ENCODE measurements at regions not wholly inside any gene's neighbourhood (a gene's known extent, or its start where the extent isn't known, plus 50 kb on each side); places are given as distances from the start of the nearest gene placed in this dataset.

- Histone ChIP-seq H3K4me1 (no peaks in the 10 kb centered on the region), H3K9me3 (peaks cover 3 to 38% of the 10 kb centered on the region in 2 donors), H3K27me3 (no peaks in the 10 kb centered on the region), H3K36me3 (no peaks in the 10 kb centered on the region), H3K27ac (no peak overlapping the region), H3K4me3 (no peak overlapping the region)
- TF ChIP-seq POLR2AphosphoS5 (IDR thresholded peaks at IDR 0.05) (no peak), POLR2A (IDR thresholded peaks at IDR 0.05) (no peak)
- TF ChIP-seq, protein P1, sequence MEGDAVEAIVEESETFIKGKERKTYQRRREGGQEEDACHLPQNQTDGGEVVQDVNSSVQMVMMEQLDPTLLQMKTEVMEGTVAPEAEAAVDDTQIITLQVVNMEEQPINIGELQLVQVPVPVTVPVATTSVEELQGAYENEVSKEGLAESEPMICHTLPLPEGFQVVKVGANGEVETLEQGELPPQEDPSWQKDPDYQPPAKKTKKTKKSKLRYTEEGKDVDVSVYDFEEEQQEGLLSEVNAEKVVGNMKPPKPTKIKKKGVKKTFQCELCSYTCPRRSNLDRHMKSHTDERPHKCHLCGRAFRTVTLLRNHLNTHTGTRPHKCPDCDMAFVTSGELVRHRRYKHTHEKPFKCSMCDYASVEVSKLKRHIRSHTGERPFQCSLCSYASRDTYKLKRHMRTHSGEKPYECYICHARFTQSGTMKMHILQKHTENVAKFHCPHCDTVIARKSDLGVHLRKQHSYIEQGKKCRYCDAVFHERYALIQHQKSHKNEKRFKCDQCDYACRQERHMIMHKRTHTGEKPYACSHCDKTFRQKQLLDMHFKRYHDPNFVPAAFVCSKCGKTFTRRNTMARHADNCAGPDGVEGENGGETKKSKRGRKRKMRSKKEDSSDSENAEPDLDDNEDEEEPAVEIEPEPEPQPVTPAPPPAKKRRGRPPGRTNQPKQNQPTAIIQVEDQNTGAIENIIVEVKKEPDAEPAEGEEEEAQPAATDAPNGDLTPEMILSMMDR (IDR thresholded peaks at IDR 0.05): no peak
- no peak for DNase-seq (ENCODE audit: low spot score in 2 of 2)
- intact Hi-C loops (cut with DNase I; ENCODE audit: low total_unique reads): no loop called here
These were observed 95.8 kb upstream of the ZNF716 start for GRCh38 chr7:57354195-57354594.

GRCh38 chr7:57354679-57355338, 95.2 kb upstream of the ZNF716 start:
- H3K9me3 ChIP-seq: peaks cover 7 to 42% of the 10 kb centered on the region in 2 donors
- no peak for DNase-seq (ENCODE audit: low spot score in 2 of 2)
- no peaks in the 10 kb centered on the region for H3K4me1 ChIP-seq
- no peaks in the 10 kb centered on the region for H3K27me3 ChIP-seq
- intact Hi-C loops (cut with DNase I; ENCODE audit: low total_unique reads): no loop called here
- H3K36me3 ChIP-seq: no peaks in the 10 kb centered on the region
- no peak overlapping the region for H3K27ac ChIP-seq
- TF ChIP-seq, protein P1 (IDR thresholded peaks at IDR 0.05): no peak
- TF ChIP-seq POLR2AphosphoS5 (IDR thresholded peaks at IDR 0.05) (no peak), POLR2A (IDR thresholded peaks at IDR 0.05) (no peak)
- H3K4me3 ChIP-seq: no peak overlapping the region

- no peaks in the 10 kb centered on the region for H3K36me3 ChIP-seq
- H3K9me3 ChIP-seq: peaks cover 11 to 24% of the 10 kb centered on the region in 2 donors
- TF ChIP-seq POLR2AphosphoS5 (IDR thresholded peaks at IDR 0.05) (no peak), POLR2A (IDR thresholded peaks at IDR 0.05) (no peak)
- TF ChIP-seq, protein P1 (IDR thresholded peaks at IDR 0.05): no peak
- no peak overlapping the region for H3K27ac ChIP-seq
- H3K27me3 ChIP-seq: no peaks in the 10 kb centered on the region
- H3K4me3 ChIP-seq: no peak overlapping the region
- H3K4me1 ChIP-seq: no peaks in the 10 kb centered on the region
- intact Hi-C loops (cut with DNase I; ENCODE audit: low total_unique reads): no loop called here
- no peak for DNase-seq (ENCODE audit: low spot score in 2 of 2)
These were observed 88.6 kb upstream of the ZNF716 start for GRCh38 chr7:57361406-57361805.

DNA sequence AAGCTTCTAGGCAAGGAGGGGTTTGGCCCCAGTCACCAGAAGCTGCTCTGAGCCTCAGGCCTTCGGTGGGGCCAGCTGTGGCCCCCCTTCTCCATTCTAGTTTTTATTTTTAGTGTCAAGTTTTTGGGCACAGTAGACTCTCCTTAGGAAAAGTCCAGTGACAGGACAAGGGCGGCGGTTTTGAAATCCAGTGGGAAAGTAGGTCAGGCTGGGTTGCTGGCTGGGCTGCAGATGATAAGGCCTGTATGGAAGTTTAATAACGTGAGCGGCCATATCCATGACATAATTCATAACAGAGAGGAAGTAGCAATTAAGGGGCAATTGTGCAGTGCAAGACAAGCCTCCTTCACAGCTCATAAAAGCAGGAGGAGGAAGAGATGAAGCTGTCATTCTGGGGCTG, 87.1 kb upstream of the ZNF716 start:
- no peak overlapping the region for H3K4me3 ChIP-seq
- intact Hi-C loops (cut with DNase I; ENCODE audit: low total_unique reads): no loop called here
- peaks cover 8 to 30% of the 10 kb centered on the region in 2 donors for H3K9me3 ChIP-seq
- no peak overlapping the region for H3K27ac ChIP-seq
- TF ChIP-seq POLR2AphosphoS5 (IDR thresholded peaks at IDR 0.05): no peak
- TF ChIP-seq, protein P1 (IDR thresholded peaks at IDR 0.05): no peak
- no peaks in the 10 kb centered on the region for H3K36me3 ChIP-seq
- H3K4me1 ChIP-seq: no peaks in the 10 kb centered on the region
- no peaks in the 10 kb centered on the region for H3K27me3 ChIP-seq
- no peak for DNase-seq (ENCODE audit: low spot score in 2 of 2)

DNA sequence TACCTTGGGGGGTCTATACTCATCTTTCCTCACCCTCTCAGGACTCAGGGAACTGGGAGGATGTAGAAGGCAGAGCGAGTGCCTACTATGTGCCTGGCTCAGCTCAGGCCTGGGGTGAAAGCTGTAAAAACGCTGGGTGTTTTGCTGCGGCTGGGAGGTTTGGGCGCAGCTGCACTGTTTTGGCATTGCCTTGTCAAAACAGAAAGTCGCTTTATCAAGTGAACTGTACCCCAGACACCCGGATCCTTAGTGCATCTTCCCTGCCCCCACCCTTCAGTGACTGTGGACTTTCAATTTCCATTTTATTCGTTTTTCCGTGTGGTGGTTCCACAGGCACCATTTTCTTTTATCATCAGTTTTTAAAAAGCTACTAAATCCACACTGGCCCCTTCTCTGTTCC, 86.7 kb upstream of the ZNF716 start:
- Histone ChIP-seq H3K9me3 (peaks cover 8 to 30% of the 10 kb centered on the region in 2 donors), H3K27ac (no peak overlapping the region), H3K4me1 (no peaks in the 10 kb centered on the region), H3K4me3 (no peak overlapping the region), H3K36me3 (no peaks in the 10 kb centered on the region), H3K27me3 (no peaks in the 10 kb centered on the region)
- TF ChIP-seq, protein P1 (IDR thresholded peaks at IDR 0.05): no peak
- no peak for TF ChIP-seq POLR2A (IDR thresholded peaks at IDR 0.05)
- no peak for TF ChIP-seq POLR2AphosphoS5 (IDR thresholded peaks at IDR 0.05)
- intact Hi-C loops (cut with DNase I; ENCODE audit: low total_unique reads): no loop called here
- DNase-seq (ENCODE audit: low spot score in 2 of 2): no peak

Measured in breast epithelium (tissue), 4 donors.